OCI-LY1 (cell line): ENCODE measurements at regions not wholly inside any gene's neighbourhood (a gene's known extent, or its start where the extent isn't known, plus 50 kb on each side); places are given as distances from the start of the nearest gene placed in this dataset.

Experiments
- H2AFZ ChIP-seq: fragments of 200-600 bp; sonication (generic), shearing (Covaris generic); 2 replicates; pipeline ENCODE4 v1.6.0; 2014; ENCODE audit warnings: antibody characterized with exemption, mild to moderate bottlenecking, low read length
- H3F3A ChIP-seq: fragments of 200-600 bp; sonication (generic), shearing (Covaris generic); 2 replicates; pipeline ENCODE4 v1.6.0; 2014; ENCODE audit warnings: mild to moderate bottlenecking, antibody characterized with exemption, low read length, moderate library complexity; ENCODE audit not compliant: insufficient read depth
- H3K27ac ChIP-seq: fragments of 200-600 bp; sonication (generic); 2 replicates; pipeline ENCODE4 v1.5.1; 2014; ENCODE audit warnings: low read length, mixed run types, mild to moderate bottlenecking, low read depth; ENCODE audit not compliant: poor library complexity, severe bottlenecking
- H3K27me3 ChIP-seq: fragments of 200-600 bp; sonication (generic); 2 replicates; pipeline ENCODE4 v1.6.0; 2014; ENCODE audit warnings: antibody characterized with exemption, mild to moderate bottlenecking, low read length, moderate library complexity; ENCODE audit not compliant: insufficient read depth
- H3K36me3 ChIP-seq: fragments of 200-600 bp; sonication (generic); 2 replicates; pipeline ENCODE4 v1.6.1; 2014; ENCODE audit warnings: mild to moderate bottlenecking, antibody characterized with exemption, low read length, moderate library complexity, mixed read lengths; ENCODE audit not compliant: insufficient read depth
- H3K4me1 ChIP-seq: fragments of 200-600 bp; sonication (generic); 2 replicates; pipeline ENCODE4 v1.5.1; 2014; ENCODE audit warnings: mild to moderate bottlenecking, low read length, moderate library complexity; ENCODE audit not compliant: insufficient read depth, severe bottlenecking
- H3K4me2 ChIP-seq: fragments of 200-600 bp; sonication (generic), shearing (Covaris generic); 2 replicates; pipeline ENCODE4 v1.6.1; 2014; ENCODE audit warnings: low read length
- H3K4me3 ChIP-seq: fragments of 200-600 bp; sonication (generic); 2 replicates; pipeline ENCODE4 v1.5.1; 2014; ENCODE audit warnings: low read length, low read depth, mild to moderate bottlenecking, mixed read lengths; ENCODE audit not compliant: poor library complexity, severe bottlenecking
- H3K79me2 ChIP-seq: fragments of 200-600 bp; shearing (Covaris generic); 2 replicates; pipeline ENCODE4 v1.6.1; 2016; ENCODE audit warnings: mixed run types, low read length, mixed read lengths; ENCODE audit not compliant: insufficient read depth
- H3K9ac ChIP-seq: fragments of 200-600 bp; sonication (generic), shearing (Covaris generic); 2 replicates; pipeline ENCODE4 v1.6.1; 2014; ENCODE audit warnings: mild to moderate bottlenecking, low read length, mixed read lengths
- H3K9me2 ChIP-seq: fragments of 200-600 bp; sonication (generic), shearing (Covaris generic); 2 replicates; pipeline ENCODE4 v1.6.1; 2014; ENCODE audit warnings: low read depth, mild to moderate bottlenecking, low read length, mixed read lengths
- H3K9me3 ChIP-seq: fragments of 200-600 bp; shearing (Covaris generic); 2 replicates; pipeline ENCODE4 v1.6.1; 2014; ENCODE audit warnings: low read length, mixed read lengths
- H4K20me1 ChIP-seq: fragments of 200-600 bp; sonication (generic), shearing (Covaris generic); 2 replicates; pipeline ENCODE4 v1.6.0; 2016; ENCODE audit warnings: mild to moderate bottlenecking, low read length; ENCODE audit not compliant: insufficient read depth
- CTCF ChIP-seq: fragments of 200-600 bp; sonication (generic), shearing (Covaris generic); IDR thresholded peaks from 2 replicates; pipeline ENCODE4 v1.5.1; 2017; ENCODE audit warnings: mild to moderate bottlenecking, antibody characterized with exemption, low read length, moderate library complexity, mixed read lengths
- EZH2 ChIP-seq: fragments of 200-600 bp; sonication (generic), shearing (Covaris generic); IDR thresholded peaks from 2 replicates; pipeline ENCODE4 v1.8.0; 2017; ENCODE audit warnings: borderline replicate concordance, mixed run types, mild to moderate bottlenecking, antibody characterized with exemption, low read length, moderate library complexity, mixed read lengths

DNA sequence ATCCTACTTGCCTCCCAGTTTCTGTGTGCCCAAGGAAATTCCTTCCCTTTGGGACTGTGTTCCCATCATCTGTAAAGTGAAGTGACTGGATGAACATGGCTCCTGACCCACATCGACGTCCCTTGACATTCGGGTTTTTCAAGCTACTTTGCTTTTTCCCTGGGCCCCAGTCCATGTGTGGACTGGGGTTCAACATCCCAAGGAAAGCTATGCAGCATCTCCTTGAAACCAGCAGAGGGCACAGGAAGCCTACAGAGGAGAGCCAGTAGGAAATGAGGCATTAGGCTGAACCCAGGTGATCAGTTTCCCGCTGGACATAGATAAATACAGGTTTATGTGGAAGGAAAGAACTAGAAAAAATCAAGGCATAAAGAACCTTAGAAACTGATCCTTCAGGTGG is 145.1 kb upstream of the ARHGEF9 start:
- H3K79me2 ChIP-seq, result no peaks in the 10 kb centered on the region
- H3K4me3 ChIP-seq, result no peak overlapping the region
- TF ChIP-seq EZH2, result no peak
- peak; percentile 13; the same call in 1 of the 2 replicates for TF ChIP-seq CTCF
- H3K27ac ChIP-seq, result no peak overlapping the region
- no peaks in the 10 kb centered on the region for H3K9me3 ChIP-seq
- H3K36me3 ChIP-seq, result no peaks in the 10 kb centered on the region
- H3K27me3 ChIP-seq, result no peaks in the 10 kb centered on the region
- H4K20me1 ChIP-seq, result no peaks in the 10 kb centered on the region
- H3F3A ChIP-seq, result no peaks in the 10 kb centered on the region
- no peak overlapping the region for H3K4me2 ChIP-seq
- no peak overlapping the region for H2AFZ ChIP-seq
- no peaks in the 10 kb centered on the region for H3K4me1 ChIP-seq
- H3K9ac ChIP-seq, result no peak overlapping the region
- H3K9me2 ChIP-seq, result no peaks in the 10 kb centered on the region

- Histone ChIP-seq H3K27ac (no peak overlapping the region), H3K4me1 (no peaks in the 10 kb centered on the region), H3K36me3 (no peaks in the 10 kb centered on the region), H3K4me2 (no peak overlapping the region), H3K27me3 (no peaks in the 10 kb centered on the region), H4K20me1 (no peaks in the 10 kb centered on the region), H3K9ac (no peak overlapping the region), H3K4me3 (no peak overlapping the region), H3K9me3 (no peaks in the 10 kb centered on the region), H3K79me2 (no peaks in the 10 kb centered on the region), H3F3A (no peaks in the 10 kb centered on the region), H3K9me2 (no peaks in the 10 kb centered on the region), H2AFZ (no peak overlapping the region)
- TF ChIP-seq EZH2, result no peak
- TF ChIP-seq CTCF, result no peak
Measured at GRCh38 chrX:63929608-63930007, 144.6 kb upstream of the ARHGEF9 start.

DNA sequence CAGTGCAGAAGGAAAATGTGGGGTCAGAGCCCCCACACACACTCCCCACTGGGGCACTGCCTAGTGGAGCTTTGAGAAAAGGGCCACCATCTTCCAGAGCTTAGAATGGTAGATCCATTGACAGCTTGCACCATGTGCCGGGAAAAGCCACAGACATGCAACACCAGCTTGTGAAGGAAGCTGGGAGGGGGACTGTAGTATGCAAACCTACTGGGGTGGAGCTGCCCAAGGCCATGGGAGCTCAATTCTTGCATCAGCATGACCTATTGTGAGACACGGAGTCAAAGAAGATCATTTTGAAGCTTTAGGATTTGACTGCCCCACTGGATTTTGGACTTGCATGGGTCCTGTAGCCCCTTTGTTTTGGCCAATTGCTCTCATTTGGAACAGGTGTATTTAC is 142.8 kb upstream of the ARHGEF9 start:
- H3K36me3 ChIP-seq, result no peaks in the 10 kb centered on the region
- no peaks in the 10 kb centered on the region for H3K9me3 ChIP-seq
- H3K9ac ChIP-seq, result no peak overlapping the region
- no peaks in the 10 kb centered on the region for H3K4me1 ChIP-seq
- H4K20me1 ChIP-seq, result no peaks in the 10 kb centered on the region
- no peaks in the 10 kb centered on the region for H3K9me2 ChIP-seq
- TF ChIP-seq EZH2 (no peak), CTCF (no peak)
- H2AFZ ChIP-seq, result no peak overlapping the region
- H3F3A ChIP-seq, result no peaks in the 10 kb centered on the region
- H3K4me3 ChIP-seq, result no peak overlapping the region
- no peaks in the 10 kb centered on the region for H3K27me3 ChIP-seq
- H3K79me2 ChIP-seq, result no peaks in the 10 kb centered on the region
- no peak overlapping the region for H3K27ac ChIP-seq
- no peak overlapping the region for H3K4me2 ChIP-seq
